ENCODE measurements at regions not wholly inside any gene's neighbourhood (a gene's known extent, or its start where the extent isn't known, plus 50 kb on each side); places are given as distances from the start of the nearest gene placed in this dataset.

DNA sequence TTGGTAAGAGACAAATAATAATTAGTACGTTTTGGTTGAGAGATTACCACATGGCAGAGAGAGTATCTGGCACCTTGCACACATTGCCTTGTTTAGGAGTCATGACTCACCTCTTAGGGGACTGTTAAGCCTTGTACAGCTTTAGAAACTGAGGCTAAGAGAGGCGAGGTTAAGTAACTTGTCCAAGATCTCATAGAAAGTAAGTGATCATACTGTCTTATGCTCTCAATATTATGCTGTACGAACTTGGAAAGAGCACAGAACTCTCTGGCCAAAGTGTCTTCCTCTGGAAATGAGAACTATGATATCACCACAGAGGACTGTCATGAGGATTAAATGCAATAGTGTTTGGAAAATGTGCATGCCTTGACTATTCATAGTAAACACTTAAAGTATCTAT is 249.0 kb downstream of the UTRN start:
- Mint-ChIP-seq H3K4me1 (ENCODE audit: unreplicated experiment) (peaks cover 2% of the 10 kb centered on the region), H3K9me3 (ENCODE audit: unreplicated experiment) (no peaks in the 10 kb centered on the region), H3K36me3 (ENCODE audit: unreplicated experiment) (peaks cover 39% of the 10 kb centered on the region), H3K4me3 (ENCODE audit: unreplicated experiment) (no peak overlapping the region), H3K27me3 (ENCODE audit: unreplicated experiment) (no peaks in the 10 kb centered on the region), H3K27ac (ENCODE audit: unreplicated experiment) (no peak overlapping the region)
- DNase-seq (ENCODE audit: extremely low spot score, unreplicated experiment), result no peak
- no peak for TF ChIP-seq CTCF (IDR thresholded peaks at IDR 0.05)

DNA sequence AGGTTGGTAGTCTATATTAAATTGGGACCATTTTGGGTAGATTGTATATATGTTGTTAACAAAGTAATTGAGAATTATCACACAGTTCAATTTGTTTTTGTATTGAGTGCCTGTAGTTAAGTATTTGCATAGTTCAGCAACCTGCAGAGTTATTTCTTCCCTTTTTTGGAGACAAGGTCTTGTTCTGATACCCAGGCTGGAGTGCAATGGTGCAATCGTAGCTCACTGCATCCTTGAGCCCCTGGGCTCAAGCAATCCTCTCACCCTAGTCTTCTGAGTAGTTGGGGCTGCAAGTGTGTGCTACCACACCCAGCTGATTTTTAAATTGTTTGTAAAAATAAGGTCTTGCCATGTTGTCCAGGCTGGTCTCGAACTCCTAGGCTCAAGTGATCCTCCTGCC is 250.5 kb downstream of the UTRN start:
- Mint-ChIP-seq H3K27me3 (ENCODE audit: unreplicated experiment) (no peaks in the 10 kb centered on the region), H3K4me3 (ENCODE audit: unreplicated experiment) (no peak overlapping the region), H3K36me3 (ENCODE audit: unreplicated experiment) (peaks cover 38% of the 10 kb centered on the region), H3K27ac (ENCODE audit: unreplicated experiment) (no peak overlapping the region), H3K9me3 (ENCODE audit: unreplicated experiment) (no peaks in the 10 kb centered on the region), H3K4me1 (ENCODE audit: unreplicated experiment) (no peaks in the 10 kb centered on the region)
- no peak for DNase-seq (ENCODE audit: extremely low spot score, unreplicated experiment)
- no peak for TF ChIP-seq CTCF (IDR thresholded peaks at IDR 0.05)

- Mint-ChIP-seq H3K36me3 (ENCODE audit: unreplicated experiment) (peaks cover 40% of the 10 kb centered on the region), H3K9me3 (ENCODE audit: unreplicated experiment) (no peaks in the 10 kb centered on the region), H3K4me1 (ENCODE audit: unreplicated experiment) (no peaks in the 10 kb centered on the region), H3K27me3 (ENCODE audit: unreplicated experiment) (no peaks in the 10 kb centered on the region), H3K4me3 (ENCODE audit: unreplicated experiment) (no peak overlapping the region), H3K27ac (ENCODE audit: unreplicated experiment) (no peak overlapping the region)
- DNase-seq (ENCODE audit: extremely low spot score, unreplicated experiment), result no peak
- TF ChIP-seq CTCF (IDR thresholded peaks at IDR 0.05), result no peak
Observed at GRCh38 chr6:144536079-144536478, 250.9 kb downstream of the UTRN start.

GRCh38 chr6:144543006-144543871 is 258.1 kb downstream of the UTRN start:
- TF ChIP-seq CTCF (IDR thresholded peaks at IDR 0.05), result no peak

GRCh38 chr6:144544266-144544830 is 259.2 kb downstream of the UTRN start:
- Mint-ChIP-seq H3K4me1 (ENCODE audit: unreplicated experiment) (no peaks in the 10 kb centered on the region), H3K27ac (ENCODE audit: unreplicated experiment) (no peak overlapping the region), H3K4me3 (ENCODE audit: unreplicated experiment) (no peak overlapping the region), H3K27me3 (ENCODE audit: unreplicated experiment) (no peaks in the 10 kb centered on the region), H3K9me3 (ENCODE audit: unreplicated experiment) (peaks cover 4% of the 10 kb centered on the region), H3K36me3 (ENCODE audit: unreplicated experiment) (peaks cover 47% of the 10 kb centered on the region)
- TF ChIP-seq CTCF (IDR thresholded peaks at IDR 0.05), result no peak
- no peak for DNase-seq (ENCODE audit: extremely low spot score, unreplicated experiment)

More at GRCh38 chr6:144543006-144543871, 258.1 kb downstream of the UTRN start:
- peaks cover 51% of the 10 kb centered on the region for H3K36me3 Mint-ChIP-seq (ENCODE audit: unreplicated experiment)
- peaks cover 4% of the 10 kb centered on the region for H3K9me3 Mint-ChIP-seq (ENCODE audit: unreplicated experiment)
- H3K4me1 Mint-ChIP-seq (ENCODE audit: unreplicated experiment), result no peaks in the 10 kb centered on the region
- no peak overlapping the region for H3K4me3 Mint-ChIP-seq (ENCODE audit: unreplicated experiment)
- peak overlapping the region; percentile 28 for H3K27ac Mint-ChIP-seq (ENCODE audit: unreplicated experiment)
- no peak for DNase-seq (ENCODE audit: extremely low spot score, unreplicated experiment)
- H3K27me3 Mint-ChIP-seq (ENCODE audit: unreplicated experiment), result no peaks in the 10 kb centered on the region

All from osteocyte (in vitro differentiated cells).